Esophagus muscularis mucosa (tissue), 4 donors: ENCODE measurements at regions not wholly inside any gene's neighbourhood (a gene's known extent, or its start where the extent isn't known, plus 50 kb on each side); places are given as distances from the start of the nearest gene placed in this dataset.

Experiments used
- CTCF ChIP-seq, 3 experiments: fragments of 200-600 bp in 2 of 3; fragments of 450-650 bp in 1 of 3; sonication (generic) in 2 of 3; IDR thresholded peaks; one replicate each; pipeline ENCODE4 v1.5.1; 2017 to 2019; ENCODE audit warnings: antibody characterized with exemption in 3 of 3, mild to moderate bottlenecking in 2 of 3, moderate library complexity in 1 of 3
- EP300 ChIP-seq: sonication (generic); formaldehyde crosslinking; IDR thresholded peaks from one replicate; pipeline ENCODE4 v1.6.1; 2017; ENCODE audit warnings: antibody characterized with exemption
- POLR2A ChIP-seq: fragments of 450-650 bp; IDR thresholded peaks from one replicate; pipeline ENCODE4 v1.6.1; 2017; ENCODE audit warnings: antibody characterized with exemption, moderate library complexity, mild to moderate bottlenecking, low read depth
- POLR2AphosphoS5 ChIP-seq, 2 donors: sonication (generic); formaldehyde crosslinking; IDR thresholded peaks; one replicate each; pipeline ENCODE4 v1.6.1; 2017; ENCODE audit warnings: antibody characterized with exemption in 2 of 2

- no peak for TF ChIP-seq CTCF (IDR thresholded peaks at IDR 0.05)
- TF ChIP-seq POLR2AphosphoS5 (IDR thresholded peaks at IDR 0.05) = no peak
- no peak for TF ChIP-seq EP300
- no peak for TF ChIP-seq POLR2A
Measured at GRCh38 chr11:116452461-116452860, 320.3 kb downstream of the BUD13 start.
